Liver (tissue), 3 donors: ENCODE measurements at regions not wholly inside any gene's neighbourhood (a gene's known extent, or its start where the extent isn't known, plus 50 kb on each side); places are given as distances from the start of the nearest gene placed in this dataset.

Source experiments
- ATF3 ChIP-seq: IDR thresholded peaks from 2 replicates; pipeline ENCODE4 v1.6.1; 2016; ENCODE audit warnings: antibody characterized with exemption
- CTCF ChIP-seq: fragments of 150-350 bp; IDR thresholded peaks from 2 replicates; pipeline ENCODE4 v1.5.1; 2017; ENCODE audit warnings: improper control_type of control experiment, low read depth, low read length; ENCODE audit not compliant: missing input control
- EGR1 ChIP-seq, 2 donors: IDR thresholded peaks; 2 replicates each; pipeline ENCODE4 v1.6.1; 2016 to 2018; ENCODE audit warnings: antibody characterized with exemption in 2 of 2, low read depth in 2 of 2
- GABPA ChIP-seq, 2 donors: IDR thresholded peaks in 1 of 2; conservative IDR thresholded peaks in 1 of 2; 2 replicates each; pipeline ENCODE4 v1.6.1; 2016; ENCODE audit warnings: antibody characterized with exemption in 2 of 2, mild to moderate bottlenecking in 1 of 2, moderate library complexity in 1 of 2
- HNF4A ChIP-seq, 2 donors: conservative IDR thresholded peaks; 2 replicates each; pipeline ENCODE4 v1.6.1; 2016; ENCODE audit warnings: antibody characterized with exemption in 2 of 2, mild to moderate bottlenecking in 2 of 2
- JUND ChIP-seq, 2 donors: IDR thresholded peaks; 2 replicates each; pipeline ENCODE4 v1.6.1; 2016; ENCODE audit warnings: antibody characterized with exemption in 2 of 2
- MAX ChIP-seq: IDR thresholded peaks from 2 replicates; pipeline ENCODE4 v1.6.1; 2016; ENCODE audit warnings: antibody characterized with exemption
- RAD21 ChIP-seq, 2 donors: IDR thresholded peaks; 2 replicates each; pipeline ENCODE4 v1.6.1; 2016; ENCODE audit warnings: antibody characterized with exemption in 2 of 2, mild to moderate bottlenecking in 2 of 2
- REST ChIP-seq: IDR thresholded peaks from 2 replicates; pipeline ENCODE4 v1.6.1; 2016; ENCODE audit warnings: antibody characterized with exemption, mild to moderate bottlenecking
- SP1 ChIP-seq: IDR thresholded peaks from 2 replicates; pipeline ENCODE4 v1.6.1; 2018; ENCODE audit warnings: antibody characterized with exemption, mild to moderate bottlenecking
- YY1 ChIP-seq: IDR thresholded peaks from 2 replicates; pipeline ENCODE4 v1.6.1; 2016; ENCODE audit warnings: antibody characterized with exemption, mild to moderate bottlenecking
- donor health status: healthy.
- donor health status: healthy.

GRCh38 chr2:76193089-76193488 lies 482.4 kb upstream of the GCFC2 start:
- no peak for TF ChIP-seq CTCF
- TF ChIP-seq REST = no peak
- TF ChIP-seq MAX = no peak
- TF ChIP-seq YY1 = no peak
- no peak for TF ChIP-seq GABPA (IDR thresholded peaks at IDR 0.05 in 1 of 2, conservative IDR thresholded peaks at IDR 0.05 in 1 of 2)
- no peak for TF ChIP-seq EGR1 (IDR thresholded peaks at IDR 0.05; ENCODE audit: low read depth in 2 of 2)
- no peak for TF ChIP-seq ATF3
- no peak for TF ChIP-seq SP1
- no peak for TF ChIP-seq JUND (IDR thresholded peaks at IDR 0.05)
- no peak for TF ChIP-seq HNF4A (conservative IDR thresholded peaks at IDR 0.05)
- no peak for TF ChIP-seq RAD21 (IDR thresholded peaks at IDR 0.05)
